ENCODE measurements at regions not wholly inside any gene's neighbourhood (a gene's known extent, or its start where the extent isn't known, plus 50 kb on each side); places are given as distances from the start of the nearest gene placed in this dataset.
"Not testable (repeated sequence)": the region's sequence is repeated elsewhere in the genome, so short reads cannot be mapped to it uniquely, and the experiment has no call there.

DNA sequence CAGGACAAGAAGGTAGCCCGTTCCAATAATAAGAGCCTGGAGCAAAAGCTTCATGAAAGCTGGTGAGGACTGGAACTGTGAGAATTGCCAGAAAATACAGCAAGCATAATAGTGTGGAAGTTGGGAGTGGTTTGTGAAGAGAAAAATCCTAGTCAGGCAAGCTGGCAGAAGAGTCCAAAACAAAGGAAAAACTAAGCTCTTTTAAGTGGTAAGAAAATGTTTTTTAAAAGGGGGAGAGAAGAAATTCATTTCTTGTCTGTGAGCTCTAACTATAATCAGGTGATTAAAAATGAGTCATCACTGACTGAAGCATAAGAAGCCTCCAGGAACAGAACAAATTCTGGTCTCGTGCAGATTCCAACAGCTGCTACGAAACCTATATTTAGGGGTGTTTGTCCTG is 102.6 kb downstream of the CAAP1 start:
- DNase-seq, result no peak

- no peak for DNase-seq
These were observed 106.0 kb downstream of the CAAP1 start for GRCh38 chr9:26786564-26786963.

GRCh38 chr9:26782899-26783298 is 109.7 kb downstream of the CAAP1 start:
- no peak for DNase-seq

DNA sequence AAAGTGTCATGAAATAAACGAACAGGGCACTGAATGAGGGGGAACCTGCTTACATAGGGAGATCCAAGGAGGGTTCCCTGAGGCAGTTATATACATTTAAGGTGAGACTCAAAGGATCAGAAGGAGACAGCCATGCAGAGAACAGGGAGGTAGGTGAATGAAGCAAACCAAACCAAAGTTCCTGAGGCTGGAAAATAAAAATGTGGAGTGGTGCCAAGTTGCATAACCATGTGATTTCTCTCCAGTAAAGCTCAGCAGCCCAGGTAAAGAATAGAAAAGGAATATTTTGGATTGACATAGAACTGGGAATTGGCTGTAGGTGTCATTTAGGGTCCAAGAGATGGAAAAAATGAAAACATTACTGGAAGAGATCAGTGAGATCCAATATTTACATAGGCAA is 110.7 kb downstream of the CAAP1 start:
- no peak for DNase-seq

DNA sequence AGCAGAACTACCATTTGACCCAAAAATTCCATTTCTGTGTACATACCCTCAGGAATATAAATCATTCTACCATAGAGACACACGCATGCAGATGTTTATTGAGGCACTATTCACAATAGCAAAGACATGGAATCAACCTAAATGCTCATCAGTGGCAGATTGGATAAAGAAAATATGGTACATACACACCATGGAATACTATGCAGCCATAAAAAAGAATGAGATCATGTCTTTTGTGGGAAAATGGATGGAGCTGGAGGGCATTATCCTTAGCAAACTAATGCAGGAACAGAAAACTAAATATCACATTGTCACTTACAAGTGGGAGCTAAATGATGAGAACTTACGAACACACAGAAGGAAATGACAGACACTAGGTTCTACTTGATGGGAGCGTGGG is 112.3 kb downstream of the CAAP1 start:
- DNase-seq, result not testable (repeated sequence)

- DNase-seq, result no peak
These were observed 113.5 kb downstream of the CAAP1 start for GRCh38 chr9:26779062-26779461.

GRCh38 chr9:26775391-26775790 is 117.2 kb downstream of the CAAP1 start:
- no peak for DNase-seq

GRCh38 chr9:26773056-26773455 is 119.5 kb downstream of the CAAP1 start:
- DNase-seq, result no peak

- DNase-seq, result no peak
These were observed 121.8 kb downstream of the CAAP1 start for GRCh38 chr9:26770821-26771220.

GRCh38 chr9:26768145-26768544 is 124.5 kb downstream of the CAAP1 start:
- no peak for DNase-seq

- no peak for DNase-seq
These were observed 131.9 kb downstream of the CAAP1 start for GRCh38 chr9:26760675-26761074.

GRCh38 chr9:26758655-26759054 is 133.9 kb downstream of the CAAP1 start:
- no peak for DNase-seq

GRCh38 chr9:26756881-26757280 is 135.7 kb downstream of the CAAP1 start:
- DNase-seq, result no peak

DNA sequence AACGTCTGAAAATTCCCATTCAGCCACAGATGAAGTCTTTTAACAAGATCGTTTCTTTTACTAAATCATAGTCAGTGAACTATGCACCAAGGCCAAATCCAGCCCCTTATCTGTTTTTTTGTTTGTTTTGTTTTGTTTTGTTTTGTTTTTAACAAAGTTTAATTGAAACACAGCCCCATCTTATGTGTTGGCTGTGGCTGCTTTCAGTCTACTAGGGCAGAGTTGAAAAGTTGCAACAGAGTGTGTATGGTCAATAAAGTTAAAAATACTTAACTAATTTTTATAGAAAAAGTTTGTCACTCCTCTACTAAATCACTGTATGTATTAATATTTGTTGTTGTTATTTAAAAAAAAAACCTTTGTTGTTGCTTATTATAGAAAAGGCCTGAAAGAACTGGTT is 137.1 kb downstream of the CAAP1 start:
- no peak for DNase-seq

DNA sequence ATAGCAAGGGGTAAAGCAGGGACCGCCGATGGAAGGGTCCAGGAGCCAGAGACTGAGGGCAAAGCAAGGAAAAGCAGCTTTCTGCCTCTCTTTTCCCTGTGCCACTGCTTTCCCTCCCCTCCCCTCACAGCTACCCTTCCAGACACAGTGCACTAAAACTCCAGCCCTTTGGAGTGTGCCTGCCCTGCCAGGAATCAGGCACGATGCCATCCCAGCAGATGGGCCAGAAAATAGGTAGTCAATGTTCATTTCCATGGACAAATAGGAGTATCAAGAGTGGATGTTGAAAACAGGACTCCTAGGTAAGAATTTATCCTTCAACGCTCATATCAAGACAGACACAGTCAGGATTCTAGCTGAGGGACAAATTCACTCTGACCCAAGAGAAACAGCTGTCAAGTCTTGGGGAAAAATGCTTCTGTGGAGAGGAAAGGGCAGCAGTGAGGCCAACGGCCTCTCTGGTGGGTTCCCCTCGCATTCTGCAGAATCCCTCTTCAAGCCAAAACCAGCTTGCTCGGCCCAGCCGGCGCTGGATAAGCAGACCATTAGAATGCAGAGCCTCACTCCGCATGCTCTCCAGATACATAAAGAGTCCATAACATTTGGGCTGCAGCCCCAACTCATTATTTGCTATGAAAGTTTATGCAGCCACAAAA is 138.0 kb downstream of the CAAP1 start:
- DNase-seq, result no peak

DNA sequence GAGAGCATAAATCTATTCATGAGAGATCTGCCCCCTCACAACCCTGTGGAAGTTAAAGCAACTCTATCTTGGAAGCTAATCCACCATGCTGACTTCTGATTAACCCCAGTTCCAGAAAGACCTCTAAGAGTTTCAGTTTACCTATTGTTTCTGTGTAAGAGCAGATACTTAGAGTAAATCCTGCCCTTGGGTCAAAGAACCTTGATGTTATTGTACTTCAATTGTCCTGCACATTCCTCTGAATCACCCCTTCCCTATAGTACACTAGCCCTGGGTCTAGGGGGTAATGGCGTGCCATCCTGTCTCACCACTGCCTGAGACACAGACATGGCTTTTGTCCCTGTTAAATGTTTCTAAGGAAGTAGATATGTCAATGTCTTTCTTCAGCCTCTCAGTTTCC is 138.6 kb downstream of the CAAP1 start:
- DNase-seq, result no peak

DNA sequence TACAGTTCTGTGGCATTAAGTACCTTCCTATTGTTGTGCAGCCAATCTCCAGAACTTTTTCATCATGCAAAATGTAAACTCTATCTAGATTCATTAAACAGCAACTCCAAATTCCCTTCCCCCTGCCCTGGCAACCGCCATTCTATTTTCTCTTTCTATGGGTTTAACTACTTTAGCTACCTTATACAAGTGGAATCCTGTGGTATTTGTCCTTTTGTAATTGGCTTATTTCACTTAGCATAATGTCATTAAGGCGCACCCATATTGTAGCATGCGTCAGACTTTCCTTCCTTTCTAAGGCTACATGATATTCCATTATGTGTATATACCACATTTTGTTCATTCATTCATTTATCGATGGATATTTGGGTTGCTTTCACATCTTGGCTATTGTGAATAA is 142.4 kb downstream of the CAAP1 start:
- DNase-seq, result no peak

DNA sequence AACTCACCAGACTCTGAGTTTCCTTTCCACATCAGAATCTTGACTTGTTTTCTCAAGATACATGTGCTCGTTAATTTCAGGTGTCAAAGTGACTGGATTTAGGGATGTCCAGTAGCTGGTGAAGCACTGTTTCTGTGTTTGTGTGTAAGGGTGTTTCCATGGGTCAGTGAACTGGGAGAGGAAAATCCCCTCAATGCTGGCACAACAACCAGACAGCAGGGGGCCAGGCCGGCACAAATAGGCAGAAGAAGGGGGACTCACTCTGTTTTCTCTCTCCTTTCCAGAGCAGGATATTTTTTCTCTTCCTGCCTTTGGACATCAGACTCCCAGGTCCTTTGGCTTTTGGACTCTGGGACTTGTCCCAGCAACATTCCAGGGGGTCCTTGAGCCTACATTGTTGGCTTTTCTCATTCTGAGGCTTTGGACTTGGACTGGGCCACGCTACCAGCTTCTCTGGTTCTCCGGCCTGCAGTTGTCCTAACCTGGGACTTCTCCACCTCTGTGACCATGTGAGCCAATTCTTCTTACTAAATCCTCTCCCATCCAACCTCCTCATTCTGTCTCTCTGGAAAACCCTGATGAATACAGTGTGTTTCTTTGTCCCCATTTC is 144.0 kb downstream of the CAAP1 start:
- DNase-seq, result no peak

GRCh38 chr9:26747611-26748010 is 145.0 kb downstream of the CAAP1 start:
- no peak for DNase-seq

GRCh38 chr9:26746357-26747072 is 146.1 kb downstream of the CAAP1 start:
- no peak for DNase-seq

GRCh38 chr9:26745111-26745510 is 147.5 kb downstream of the CAAP1 start:
- no peak for DNase-seq

GRCh38 chr9:26744191-26744965 is 148.2 kb downstream of the CAAP1 start:
- DNase-seq, result no peak

DNA sequence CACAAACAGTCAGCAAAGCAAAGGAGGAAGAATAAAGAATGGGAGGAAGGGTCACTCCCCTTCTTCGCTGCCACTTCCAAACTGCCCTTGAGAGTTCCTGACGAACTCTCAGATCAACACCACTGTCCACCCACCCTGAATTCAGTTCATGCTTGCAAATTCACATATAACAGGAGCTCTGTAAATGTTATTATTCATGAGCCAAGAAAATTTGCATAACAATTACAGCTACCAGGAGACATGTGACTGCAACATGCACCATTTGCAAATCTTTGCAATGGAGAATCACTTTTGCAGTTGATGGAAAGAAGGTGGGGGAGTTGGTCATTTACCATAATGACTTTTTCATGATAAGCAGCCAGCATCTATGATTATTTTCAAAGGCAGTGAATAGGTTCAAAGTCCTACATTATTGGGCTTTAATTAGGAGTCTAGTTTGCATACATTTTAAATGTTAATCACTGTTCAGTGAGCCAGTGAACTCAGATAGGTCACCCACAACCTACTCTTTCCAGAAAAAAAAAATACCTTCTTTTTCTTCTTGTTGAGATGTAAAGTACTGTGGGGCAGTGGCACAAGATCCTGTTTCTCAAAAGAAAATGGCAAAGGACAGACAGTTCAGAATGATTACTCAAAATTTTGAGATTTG is 149.7 kb downstream of the CAAP1 start:
- DNase-seq, result no peak
